ENCODE measurements at regions not wholly inside any gene's neighbourhood (a gene's known extent, or its start where the extent isn't known, plus 50 kb on each side); places are given as distances from the start of the nearest gene placed in this dataset.
"Not testable (repeated sequence)": the region's sequence is repeated elsewhere in the genome, so short reads cannot be mapped to it uniquely, and the experiment has no call there.

GRCh38 chr3:75301050-75301449 lies 363.1 kb upstream of the FRG2C start:
- FAIRE-seq; DNase-seq (ENCODE audit: extremely low spot score, insufficient read length, low read depth): not testable (repeated sequence)

GRCh38 chr3:75303741-75304140 lies 360.4 kb upstream of the FRG2C start:
- FAIRE-seq (no peak), DNase-seq (ENCODE audit: extremely low spot score, insufficient read length, low read depth) (no peak)

GRCh38 chr3:75305901-75306300 lies 358.2 kb upstream of the FRG2C start:
- FAIRE-seq (no peak), DNase-seq (ENCODE audit: extremely low spot score, insufficient read length, low read depth) (no peak)

GRCh38 chr3:75311306-75311705 lies 352.8 kb upstream of the FRG2C start:
- not testable (repeated sequence) for FAIRE-seq

GRCh38 chr3:75312469-75312868 lies 351.7 kb upstream of the FRG2C start:
- not testable (repeated sequence) for FAIRE-seq; DNase-seq (ENCODE audit: extremely low spot score, insufficient read length, low read depth)

More at GRCh38 chr3:75311306-75311705, 352.8 kb upstream of the FRG2C start:
- DNase-seq (ENCODE audit: extremely low spot score, insufficient read length, low read depth): not testable (repeated sequence)

DNA sequence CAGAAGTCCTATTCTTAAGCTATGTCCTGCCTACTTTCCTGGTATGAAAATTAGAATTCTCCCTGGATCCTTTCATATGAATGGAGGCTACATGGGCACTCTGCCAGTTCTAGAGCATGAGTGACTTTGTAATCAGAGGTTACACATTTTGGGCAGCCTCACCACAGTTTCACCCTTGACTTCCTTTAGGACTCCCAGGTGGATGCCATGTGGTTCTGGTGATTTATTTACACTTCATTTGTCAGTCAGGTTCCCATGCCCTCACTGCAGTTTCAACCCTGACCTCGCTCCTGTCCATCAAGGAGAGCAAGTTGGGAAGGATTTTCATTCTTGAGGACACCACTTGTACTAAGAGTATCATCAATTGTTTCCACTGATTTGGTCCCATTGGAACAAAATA lies 344.4 kb upstream of the FRG2C start:
- DNase-seq (ENCODE audit: extremely low spot score, insufficient read length, low read depth); FAIRE-seq: not testable (repeated sequence)

- DNase-seq (ENCODE audit: extremely low spot score, insufficient read length, low read depth) (no peak), FAIRE-seq (no peak)
Observed at GRCh38 chr3:75320369-75320768, 343.8 kb upstream of the FRG2C start.

DNA sequence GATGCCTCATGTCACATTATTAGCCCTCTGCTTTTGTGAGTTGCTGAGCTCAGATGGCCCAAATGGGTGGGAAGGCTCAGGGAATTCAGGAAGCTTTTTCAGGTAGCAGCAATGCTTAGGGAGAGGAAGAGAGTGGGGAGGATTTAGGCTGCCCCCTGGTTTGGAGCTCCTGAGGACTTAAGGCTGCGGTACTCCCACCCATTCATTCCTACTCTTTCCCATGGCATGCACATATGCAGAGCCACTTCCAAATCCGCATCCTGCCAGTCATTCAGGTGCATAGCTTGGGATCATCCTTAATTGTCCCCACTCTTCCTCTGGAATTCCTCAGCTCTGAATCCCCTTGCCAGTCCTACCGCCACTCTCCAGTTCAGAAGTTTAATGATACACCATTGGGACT lies 343.1 kb upstream of the FRG2C start:
- FAIRE-seq (no peak), DNase-seq (ENCODE audit: extremely low spot score, insufficient read length, low read depth) (no peak)

DNA sequence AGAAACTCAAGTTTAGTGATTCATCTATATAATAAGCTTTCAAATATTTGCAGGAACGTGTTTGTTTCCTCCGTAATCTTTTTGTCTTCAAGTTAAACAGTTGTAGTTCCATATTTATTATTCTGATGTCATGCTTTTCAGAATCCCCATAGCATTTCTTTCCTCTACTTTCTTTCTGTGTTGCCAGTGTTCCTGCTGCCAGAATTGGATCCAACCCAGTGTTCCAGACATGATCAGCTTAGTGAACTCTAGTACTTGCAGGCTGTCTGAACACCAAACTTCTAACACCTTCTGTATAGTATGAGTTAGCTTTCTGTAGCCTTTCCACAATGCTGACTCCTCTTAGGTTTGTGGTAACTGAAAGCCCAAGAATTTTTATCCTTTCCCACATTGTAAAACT lies 340.2 kb upstream of the FRG2C start:
- FAIRE-seq; DNase-seq (ENCODE audit: extremely low spot score, insufficient read length, low read depth): not testable (repeated sequence)

DNA sequence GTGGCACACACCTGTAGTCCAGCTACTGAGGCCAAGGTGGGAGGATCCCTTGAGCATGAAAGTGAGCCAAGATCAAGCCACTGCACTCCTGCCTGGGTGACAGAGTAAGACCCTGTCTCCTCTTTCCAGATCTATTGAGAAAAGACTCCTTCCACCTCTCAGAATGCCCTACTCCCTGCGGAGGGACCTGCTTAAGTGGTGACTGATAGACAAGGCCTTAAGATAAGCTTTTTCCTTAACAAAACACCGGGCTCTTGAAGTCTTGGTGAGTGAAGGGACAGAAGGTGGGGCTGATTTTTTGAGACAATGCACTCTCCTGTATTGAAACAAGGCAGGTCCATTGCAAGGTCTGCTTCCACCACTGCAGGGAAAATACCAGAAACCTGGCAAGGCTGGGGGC lies 338.4 kb upstream of the FRG2C start:
- FAIRE-seq: no peak

DNA sequence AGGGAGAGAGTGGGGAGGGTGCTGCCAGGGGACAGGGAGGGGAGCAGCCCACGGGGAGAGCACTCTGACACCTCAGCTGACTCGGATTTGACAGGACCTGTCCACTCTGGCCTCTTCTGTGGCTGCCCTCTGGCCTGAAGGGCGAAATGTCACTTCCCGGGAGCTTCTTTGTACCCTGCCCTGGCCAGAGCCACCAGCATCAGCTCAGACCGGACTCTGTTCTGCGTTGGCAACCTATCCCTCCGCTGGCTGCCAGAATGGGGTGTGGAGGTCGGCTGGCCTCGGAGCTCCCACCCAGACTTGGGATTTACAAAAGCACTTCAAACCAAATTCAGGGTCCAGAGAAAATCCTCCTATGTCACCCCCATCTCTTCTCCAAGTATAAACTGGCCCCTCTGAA lies 336.7 kb upstream of the FRG2C start:
- no peak for FAIRE-seq
- no peak for DNase-seq (ENCODE audit: extremely low spot score, insufficient read length, low read depth)

More for the DNA sequence above, 338.4 kb upstream of the FRG2C start:
- no peak for DNase-seq (ENCODE audit: extremely low spot score, insufficient read length, low read depth)

GRCh38 chr3:75329476-75330097 lies 334.5 kb upstream of the FRG2C start:
- DNase-seq (ENCODE audit: extremely low spot score, insufficient read length, low read depth): no peak
- no peak for FAIRE-seq

GRCh38 chr3:75330446-75330845 lies 333.7 kb upstream of the FRG2C start:
- not testable (repeated sequence) for DNase-seq (ENCODE audit: extremely low spot score, insufficient read length, low read depth); FAIRE-seq

- not testable (repeated sequence) for DNase-seq (ENCODE audit: extremely low spot score, insufficient read length, low read depth); FAIRE-seq
Observed at GRCh38 chr3:75332090-75332489, 332.0 kb upstream of the FRG2C start.

- FAIRE-seq: no peak
- DNase-seq (ENCODE audit: extremely low spot score, insufficient read length, low read depth): no peak
Observed at GRCh38 chr3:75332794-75333193, 331.3 kb upstream of the FRG2C start.

DNA sequence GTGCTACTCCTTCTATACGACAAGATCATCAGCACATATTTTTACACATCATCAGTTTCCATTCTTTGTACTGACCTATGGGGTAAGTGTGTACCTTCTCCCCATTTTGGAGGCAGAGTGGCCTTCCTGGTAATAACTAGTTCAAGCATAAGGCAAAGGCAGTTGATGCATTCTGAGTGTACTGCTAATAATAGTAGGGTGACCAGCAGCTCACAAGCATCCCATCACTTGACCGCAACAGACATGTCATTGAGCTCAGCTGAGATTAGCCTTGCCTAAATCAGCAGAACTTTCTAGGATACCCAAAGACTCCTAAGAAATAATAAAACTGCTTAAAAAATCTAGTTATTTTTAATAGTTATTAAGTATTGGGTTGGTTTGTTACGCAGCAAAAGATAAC lies 329.8 kb upstream of the FRG2C start:
- FAIRE-seq: no peak
- no peak for DNase-seq (ENCODE audit: extremely low spot score, insufficient read length, low read depth)

- no peak for FAIRE-seq
Observed at GRCh38 chr3:75337226-75337900, 326.8 kb upstream of the FRG2C start.

GRCh38 chr3:75338342-75338741 lies 325.8 kb upstream of the FRG2C start:
- FAIRE-seq (no peak), DNase-seq (ENCODE audit: extremely low spot score, insufficient read length, low read depth) (no peak)

More at GRCh38 chr3:75337226-75337900, 326.8 kb upstream of the FRG2C start:
- DNase-seq (ENCODE audit: extremely low spot score, insufficient read length, low read depth): no peak

GRCh38 chr3:75341324-75342067 lies 322.6 kb upstream of the FRG2C start:
- FAIRE-seq: no peak

GRCh38 chr3:75342425-75342824 lies 321.7 kb upstream of the FRG2C start:
- no peak for FAIRE-seq
- no peak for DNase-seq (ENCODE audit: extremely low spot score, insufficient read length, low read depth)

More at GRCh38 chr3:75341324-75342067, 322.6 kb upstream of the FRG2C start:
- no peak for DNase-seq (ENCODE audit: extremely low spot score, insufficient read length, low read depth)

GRCh38 chr3:75350536-75350935 lies 313.6 kb upstream of the FRG2C start:
- not testable (repeated sequence) for DNase-seq (ENCODE audit: extremely low spot score, insufficient read length, low read depth); FAIRE-seq
